ENCODE measurements at regions not wholly inside any gene's neighbourhood (a gene's known extent, or its start where the extent isn't known, plus 50 kb on each side); places are given as distances from the start of the nearest gene placed in this dataset.

DNA sequence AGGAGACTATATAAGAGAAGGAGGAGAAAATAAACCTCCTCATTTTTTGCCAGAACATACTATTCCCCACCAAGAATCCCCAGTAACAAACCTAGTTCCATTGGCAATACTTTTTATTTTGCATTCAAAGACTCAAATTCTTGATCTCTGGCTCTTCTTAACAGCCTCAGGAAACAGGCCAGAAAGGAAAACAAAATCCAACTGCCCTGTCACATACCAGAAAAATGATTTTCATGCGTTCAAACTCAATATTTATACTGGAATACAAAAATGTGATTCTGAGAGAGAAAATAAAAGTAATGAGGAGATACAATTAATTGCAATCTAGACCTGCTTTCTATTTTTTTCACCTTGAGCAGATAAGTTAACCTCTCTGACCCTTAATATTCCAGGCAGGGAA is 435.9 kb upstream of the AUTS2 start:
- no peak for DNase-seq (ENCODE audit: low read depth in 2 of 2, low spot score in 1 of 2)

DNA sequence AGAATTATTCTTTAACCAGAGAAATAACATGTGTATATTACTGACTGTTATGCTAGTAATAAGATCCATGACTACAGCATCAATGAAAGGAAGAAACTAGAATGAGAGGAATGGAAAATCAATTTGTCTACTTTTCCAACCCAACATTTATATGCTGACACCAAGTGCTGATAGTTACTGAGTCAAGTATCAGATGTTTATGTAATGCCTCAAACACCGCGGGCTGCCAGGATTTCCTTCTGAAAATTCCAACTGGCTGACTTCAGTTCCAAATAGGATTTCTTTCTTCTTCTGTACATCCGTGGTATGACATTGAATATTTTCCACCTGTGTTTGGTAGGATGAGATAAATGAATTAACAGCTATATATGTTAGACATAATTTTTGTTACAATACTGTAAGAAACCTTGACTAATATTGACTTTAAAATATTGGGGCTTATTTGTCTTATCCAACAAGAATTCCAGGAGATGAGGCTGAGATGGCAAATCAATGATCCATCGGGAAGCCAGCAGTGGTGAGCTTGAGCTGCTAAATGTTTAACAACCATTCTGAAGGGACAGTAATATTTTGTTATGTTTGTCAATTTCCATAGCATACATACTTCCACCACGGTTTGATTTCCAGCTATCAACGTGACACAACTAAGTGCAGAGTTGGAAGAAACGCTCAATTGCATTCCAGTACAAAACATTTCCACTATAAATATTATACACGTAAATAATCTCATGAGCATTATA is 435.2 kb upstream of the AUTS2 start:
- no peak for DNase-seq (ENCODE audit: low read depth in 2 of 2, low spot score in 1 of 2)

DNA sequence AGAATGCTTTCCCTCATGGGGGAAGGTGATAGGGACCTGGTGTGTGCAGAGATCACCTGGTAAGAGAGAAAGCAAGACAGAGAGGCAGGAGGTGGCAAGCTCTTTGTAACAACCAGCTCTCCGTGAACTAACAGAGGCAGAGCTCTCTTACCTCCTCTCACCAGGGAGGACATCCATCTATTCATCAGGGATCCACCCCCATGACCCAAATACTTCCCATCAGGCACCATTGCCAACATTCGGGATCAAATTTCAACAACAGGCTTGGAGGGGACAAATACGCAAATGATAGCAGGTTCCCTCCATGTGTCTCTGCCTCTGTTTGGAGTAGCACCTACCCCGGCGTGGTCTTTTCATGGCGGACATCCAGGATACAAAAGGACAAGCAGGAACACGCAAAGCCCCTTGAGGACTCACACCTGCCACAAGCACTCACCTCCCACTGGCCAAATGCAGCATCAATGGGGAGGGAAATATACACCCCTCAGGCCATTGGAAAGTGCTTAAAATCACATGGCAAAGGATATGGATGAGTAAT is 431.2 kb upstream of the AUTS2 start:
- DNase-seq (ENCODE audit: low read depth in 2 of 2, low spot score in 1 of 2), result no peak

DNA sequence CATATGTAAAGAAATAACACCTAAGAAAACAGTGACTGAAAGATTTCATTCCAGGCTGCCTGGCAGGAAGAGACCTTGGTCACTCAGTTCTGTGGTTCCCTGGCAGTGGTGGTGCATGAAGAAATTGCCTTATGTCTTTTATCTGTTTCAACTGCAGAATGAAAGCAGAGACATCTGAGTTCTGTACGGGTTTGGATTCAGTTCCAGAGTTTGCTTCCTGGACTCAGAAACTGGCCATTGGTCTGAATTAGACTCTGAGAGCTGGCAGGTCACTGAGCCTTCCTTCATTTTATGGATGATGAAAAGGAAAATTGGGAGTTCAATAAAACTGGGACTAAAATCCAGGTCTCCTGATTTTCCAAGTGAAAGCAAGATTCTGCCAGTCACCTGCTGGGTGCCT is 428.9 kb upstream of the AUTS2 start:
- no peak for DNase-seq (ENCODE audit: low read depth in 2 of 2, low spot score in 1 of 2)

DNA sequence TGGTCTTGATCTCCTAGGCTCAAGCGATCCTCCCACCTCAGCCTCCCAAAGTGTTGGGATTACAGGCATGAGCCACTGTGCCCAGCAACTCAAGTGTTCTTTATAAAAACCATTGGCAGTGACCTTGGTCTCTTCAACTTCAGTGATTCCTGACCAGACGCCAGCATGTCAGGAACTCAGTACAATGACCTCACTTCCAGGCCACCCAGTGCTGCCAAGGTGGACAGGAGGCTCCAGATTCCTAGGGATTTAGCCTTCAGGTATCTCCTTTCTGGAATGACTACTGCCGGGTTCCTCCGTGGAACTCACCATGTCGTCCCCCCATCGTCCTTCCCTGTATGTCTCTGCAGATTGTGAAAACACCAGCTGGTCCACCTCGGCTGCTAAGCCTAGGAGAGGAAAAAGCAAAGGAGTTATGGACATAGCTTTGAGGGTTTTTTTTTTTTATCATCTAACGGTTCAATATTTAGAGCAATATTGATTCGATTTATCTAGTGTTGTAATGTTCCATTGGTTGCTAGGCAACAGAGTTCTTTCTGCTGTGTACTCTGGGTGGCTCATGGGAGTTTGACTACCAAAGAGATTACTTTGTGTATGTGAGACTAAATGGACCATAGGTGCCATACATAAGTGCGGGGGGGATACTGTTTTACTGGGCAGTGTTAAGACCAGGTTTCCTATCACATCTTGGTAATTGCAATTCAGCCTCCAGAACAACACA is 425.8 kb upstream of the AUTS2 start:
- DNase-seq (ENCODE audit: low read depth in 2 of 2, low spot score in 1 of 2), result no peak

DNA sequence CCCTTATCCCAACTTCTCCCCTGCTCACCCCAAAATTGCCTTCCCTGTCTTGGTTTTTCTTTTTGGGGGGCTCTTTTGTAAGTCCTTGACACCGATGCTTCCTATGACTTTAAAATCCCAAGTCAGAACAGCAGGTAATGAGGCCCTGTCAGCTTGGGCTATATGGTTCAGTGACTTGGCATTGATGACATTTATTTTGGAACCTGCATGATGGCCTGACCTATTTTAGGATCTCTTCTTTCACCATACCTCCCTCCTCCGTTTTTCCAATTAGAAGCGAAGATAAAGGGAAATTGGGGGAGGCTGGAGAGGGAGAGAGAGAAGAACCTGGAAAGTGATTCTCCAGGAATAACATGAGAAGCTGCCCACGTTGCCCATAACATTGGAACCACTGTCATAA is 424.9 kb upstream of the AUTS2 start:
- no peak for DNase-seq (ENCODE audit: low read depth in 2 of 2, low spot score in 1 of 2)

DNA sequence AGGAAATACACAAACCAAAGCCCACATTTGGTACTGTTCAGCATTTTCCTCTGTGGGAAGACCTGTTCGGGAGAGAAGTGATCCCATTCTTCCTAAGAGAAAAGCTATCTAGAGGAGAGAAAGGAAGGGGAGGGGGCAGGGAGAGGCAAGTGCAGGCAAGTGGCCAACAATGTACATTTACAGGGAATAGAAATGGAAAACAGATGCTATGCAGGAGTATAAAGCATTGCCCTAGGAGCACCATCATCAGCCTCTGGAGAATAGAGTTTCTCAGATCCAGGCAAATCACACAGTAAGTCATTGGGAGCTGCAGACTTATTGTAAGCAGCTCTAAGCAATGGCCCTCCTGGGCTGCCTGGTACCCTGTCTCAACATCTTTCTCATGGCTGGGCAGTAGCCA is 424.4 kb upstream of the AUTS2 start:
- no peak for DNase-seq (ENCODE audit: low read depth in 2 of 2, low spot score in 1 of 2)

DNA sequence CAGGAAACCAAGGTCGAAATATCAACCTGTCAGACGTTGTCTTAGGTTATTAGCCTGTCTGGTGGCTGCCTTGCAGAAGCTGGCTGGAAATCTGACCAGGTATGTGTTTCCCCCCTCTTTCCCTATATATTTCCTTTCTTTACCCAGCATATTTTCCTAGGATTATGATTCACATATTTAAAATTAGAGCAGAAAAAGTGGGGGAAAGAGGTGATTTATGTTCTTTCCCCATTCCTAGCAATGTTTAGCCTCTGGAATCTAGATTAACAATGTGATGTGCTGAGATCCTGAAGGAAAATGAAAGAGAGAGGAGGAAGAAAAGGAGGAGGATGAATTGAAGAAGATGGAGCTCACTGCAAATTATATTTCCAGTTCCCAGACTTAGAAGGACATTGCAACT is 421.4 kb upstream of the AUTS2 start:
- DNase-seq (ENCODE audit: low read depth in 2 of 2, low spot score in 1 of 2), result no peak

DNA sequence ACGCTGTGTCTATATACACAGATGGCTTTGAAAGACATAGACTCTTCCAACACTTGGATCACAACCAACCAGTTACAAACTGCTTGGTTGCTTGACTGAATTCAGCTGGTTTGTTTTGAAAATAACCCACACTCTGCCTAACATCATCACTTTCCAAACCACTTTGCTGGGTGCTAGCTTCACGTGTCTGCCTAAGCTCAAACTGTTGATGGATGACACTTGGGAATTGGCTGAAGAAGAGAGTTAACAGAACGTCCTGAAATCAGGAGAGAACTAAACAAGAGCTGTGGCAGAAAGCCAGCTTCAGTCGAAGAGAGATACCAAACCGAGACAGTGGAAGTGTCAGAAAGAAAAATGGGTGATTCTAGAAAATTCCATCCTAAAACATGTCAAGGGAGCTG is 420.8 kb upstream of the AUTS2 start:
- no peak for DNase-seq (ENCODE audit: low read depth in 2 of 2, low spot score in 1 of 2)

DNA sequence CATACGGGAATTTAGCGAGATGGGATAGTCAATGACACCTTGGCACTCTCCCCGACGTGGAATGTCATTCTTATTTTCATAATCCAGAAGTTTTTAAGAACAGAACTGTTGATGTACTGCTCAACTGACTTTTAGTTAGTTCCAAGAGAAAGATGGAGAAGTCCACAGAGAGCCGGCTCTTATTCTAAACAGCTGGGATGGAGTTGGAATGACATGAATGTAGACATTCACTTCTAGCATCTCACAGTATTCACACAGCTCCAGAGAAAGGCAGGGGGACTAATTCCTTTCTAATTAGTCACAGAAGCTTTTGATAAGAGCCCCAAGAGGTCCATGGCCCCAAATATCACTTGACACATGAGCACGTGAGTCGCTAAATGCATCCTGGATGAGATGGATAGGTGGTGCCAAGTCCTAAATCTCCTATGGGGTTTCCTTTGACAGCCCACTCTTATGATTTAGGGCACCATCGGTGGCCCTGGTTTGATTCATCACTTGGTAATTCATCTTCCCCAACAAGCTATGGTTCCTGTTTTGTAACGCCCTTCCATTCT is 420.3 kb upstream of the AUTS2 start:
- no peak for DNase-seq (ENCODE audit: low read depth in 2 of 2, low spot score in 1 of 2)

DNA sequence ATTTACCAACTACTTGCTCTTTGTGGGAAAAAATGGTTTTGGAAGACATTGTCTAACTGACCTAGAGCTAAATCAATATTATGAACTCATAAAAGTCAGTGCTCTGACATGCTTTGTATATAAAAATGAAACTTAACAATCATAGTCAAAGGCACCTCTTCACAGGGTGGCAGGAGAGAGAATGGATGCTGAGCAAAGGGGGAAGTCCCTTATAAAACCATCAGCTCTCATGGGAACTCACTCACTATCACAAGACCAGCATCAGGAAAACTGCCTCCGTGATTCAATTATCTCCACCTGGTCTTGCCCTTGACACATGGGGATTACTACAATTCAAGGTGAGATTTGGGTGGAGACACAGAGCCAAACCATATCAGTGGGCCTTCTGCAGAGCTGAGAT is 417.6 kb upstream of the AUTS2 start:
- DNase-seq (ENCODE audit: low read depth in 2 of 2, low spot score in 1 of 2), result no peak

DNA sequence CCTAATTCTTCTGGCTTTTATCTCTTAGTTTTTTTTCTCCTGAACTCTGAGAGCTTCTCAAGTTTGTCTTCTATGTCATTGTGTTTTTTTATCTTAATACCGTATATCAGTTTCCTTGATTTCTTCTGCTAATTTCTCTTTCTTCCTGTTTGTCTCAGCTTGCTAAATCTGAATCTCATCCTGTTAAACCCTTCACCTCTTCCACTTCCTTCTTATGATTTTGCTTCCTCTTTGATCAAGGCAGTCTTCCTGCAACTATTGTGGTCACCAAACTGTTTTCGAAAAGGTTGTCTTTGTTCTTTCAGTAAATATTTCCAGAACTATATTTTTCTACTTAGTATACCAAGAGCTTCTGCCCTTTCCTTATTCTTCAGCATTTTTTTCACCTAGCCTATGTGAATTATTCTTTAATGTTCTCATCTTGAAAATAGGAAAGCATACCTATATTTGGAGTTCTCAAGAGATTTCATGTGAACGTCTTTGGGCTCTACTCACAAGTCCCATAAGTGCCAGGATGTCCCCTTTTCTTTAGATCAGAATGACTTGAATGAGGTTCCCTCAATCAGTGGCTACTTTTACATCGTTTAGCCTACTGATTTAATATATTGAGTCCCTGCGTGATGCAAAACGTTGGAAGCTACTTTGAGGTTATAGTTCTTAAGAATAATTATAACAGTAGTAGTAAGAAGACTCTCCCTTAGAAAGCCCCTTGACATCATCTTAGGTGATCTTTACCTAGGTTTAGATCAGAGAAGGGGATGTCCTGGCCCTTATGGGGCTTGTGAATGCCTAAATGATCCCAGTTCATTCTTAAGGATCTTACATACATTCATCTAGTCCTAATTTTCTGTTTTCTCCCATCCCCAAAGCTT is 415.4 kb upstream of the AUTS2 start:
- DNase-seq (ENCODE audit: low read depth in 2 of 2, low spot score in 1 of 2), result no peak

DNA sequence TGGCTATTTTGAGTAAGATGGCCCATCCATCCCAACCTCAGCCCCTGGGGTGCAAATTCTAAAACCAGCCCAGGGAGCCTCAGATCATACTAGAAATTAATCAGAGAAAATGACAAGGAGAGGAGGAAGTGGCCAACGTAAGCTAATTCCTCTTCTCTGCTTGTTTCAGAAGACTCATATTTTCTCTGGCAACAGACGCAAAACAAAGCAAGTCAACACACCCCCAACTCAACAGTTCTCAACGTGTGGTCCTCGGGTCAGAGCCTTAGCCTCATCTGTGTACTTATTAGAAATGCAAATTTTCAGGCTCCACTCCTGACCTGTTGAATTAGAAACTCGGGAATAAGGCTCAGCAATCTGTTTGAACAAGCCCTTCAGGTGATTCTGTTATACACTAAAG is 413.9 kb upstream of the AUTS2 start:
- DNase-seq (ENCODE audit: low read depth in 2 of 2, low spot score in 1 of 2), result no peak

DNA sequence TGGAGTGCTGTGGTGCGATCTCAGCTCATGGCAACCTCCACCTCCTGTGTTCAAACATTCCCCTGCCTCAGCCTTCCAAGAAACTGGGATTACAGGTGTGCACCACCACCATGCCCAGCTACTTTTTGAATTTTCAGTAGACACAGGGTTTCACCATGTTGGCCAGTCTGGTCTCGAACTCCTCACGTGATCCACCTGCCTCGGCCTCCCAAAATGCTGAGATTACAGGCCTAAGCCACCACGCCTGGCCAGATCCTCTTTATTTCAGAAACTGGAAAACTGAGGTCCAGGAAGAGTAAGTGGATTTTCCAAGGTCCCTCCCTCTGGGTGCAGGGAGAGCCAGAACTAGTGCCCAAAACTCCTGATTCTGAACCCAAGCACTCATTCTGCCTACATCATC is 413.1 kb upstream of the AUTS2 start:
- DNase-seq (ENCODE audit: low read depth in 2 of 2, low spot score in 1 of 2), result no peak

DNA sequence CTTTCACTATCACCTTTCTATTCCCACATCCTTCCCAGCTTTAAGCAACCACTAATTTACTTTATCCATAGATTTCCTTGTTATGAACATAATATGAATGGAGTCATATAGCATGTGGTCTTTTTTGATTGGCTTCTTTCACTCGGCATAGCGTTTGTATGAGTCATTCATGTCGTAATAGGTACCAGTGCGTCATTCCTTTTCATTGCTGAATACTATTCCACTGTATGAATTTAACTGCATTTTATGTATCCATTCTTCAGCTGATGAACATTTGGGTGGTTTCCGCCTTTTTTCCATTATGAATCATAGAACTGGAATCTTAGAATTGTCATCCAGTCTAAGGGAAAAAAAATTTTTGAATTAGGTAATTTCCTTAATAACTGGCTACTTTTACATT is 411.3 kb upstream of the AUTS2 start:
- no peak for DNase-seq (ENCODE audit: low read depth in 2 of 2, low spot score in 1 of 2)

DNA sequence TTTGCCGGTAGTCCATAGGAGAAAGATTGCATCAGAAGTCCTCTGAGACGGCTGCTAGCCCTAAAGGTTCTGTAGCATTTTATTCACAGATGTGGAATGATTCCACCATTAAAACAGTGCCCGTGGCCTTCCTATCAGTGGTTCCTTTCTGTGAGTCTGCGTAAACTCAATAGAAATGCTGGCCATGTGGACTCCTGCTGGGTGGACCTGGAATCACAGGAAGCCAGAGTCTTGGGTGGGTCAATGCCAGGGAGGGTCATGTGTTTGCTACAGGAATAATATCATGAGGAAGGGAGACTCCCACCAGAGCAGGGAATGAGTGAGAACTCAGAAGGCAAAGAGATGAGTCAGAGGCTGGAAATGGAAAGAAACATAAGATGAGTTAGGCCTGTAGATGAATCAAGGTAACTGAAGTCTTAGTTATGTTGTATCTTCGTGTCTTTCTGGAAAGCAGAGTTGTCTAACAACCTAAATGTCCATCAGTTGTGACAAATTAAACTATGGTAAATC is 410.4 kb upstream of the AUTS2 start:
- no peak for DNase-seq (ENCODE audit: low read depth in 2 of 2, low spot score in 1 of 2)

DNA sequence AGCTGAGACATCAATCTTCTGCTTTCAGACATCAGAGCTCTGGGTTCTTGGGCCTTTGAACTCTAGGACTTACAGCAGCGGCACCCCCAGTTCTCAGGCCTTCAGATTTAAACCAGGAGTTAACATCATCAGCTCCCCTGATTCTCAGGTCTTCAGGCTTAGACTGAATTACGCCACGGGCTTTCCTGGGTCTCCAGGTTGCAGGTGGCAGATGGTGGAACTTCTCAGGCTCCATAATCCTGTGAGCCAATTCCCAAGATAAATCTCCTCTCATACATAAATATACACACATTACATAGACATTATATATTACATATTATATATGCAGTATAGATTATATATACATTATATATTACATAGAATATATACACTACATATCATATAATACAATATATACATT is 408.9 kb upstream of the AUTS2 start:
- no peak for DNase-seq (ENCODE audit: low read depth in 2 of 2, low spot score in 1 of 2)

DNA sequence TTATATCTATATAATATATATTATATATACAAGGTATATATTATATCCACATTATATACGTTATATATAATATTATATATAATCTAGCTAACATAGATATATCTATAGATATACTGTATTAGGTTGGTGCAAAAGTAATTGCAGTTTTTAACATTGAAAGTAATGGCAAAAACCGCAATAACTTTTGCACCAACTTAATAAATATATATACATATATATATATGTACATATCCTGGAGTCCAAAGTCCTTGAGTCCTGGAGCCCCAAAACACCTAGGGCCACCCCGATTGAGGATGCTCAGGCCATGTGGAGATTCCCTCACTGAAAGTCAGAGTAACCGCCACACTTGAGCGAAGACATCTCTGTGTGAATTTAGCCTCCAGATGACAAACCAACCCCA is 408.2 kb upstream of the AUTS2 start:
- no peak for DNase-seq (ENCODE audit: low read depth in 2 of 2, low spot score in 1 of 2)

DNA sequence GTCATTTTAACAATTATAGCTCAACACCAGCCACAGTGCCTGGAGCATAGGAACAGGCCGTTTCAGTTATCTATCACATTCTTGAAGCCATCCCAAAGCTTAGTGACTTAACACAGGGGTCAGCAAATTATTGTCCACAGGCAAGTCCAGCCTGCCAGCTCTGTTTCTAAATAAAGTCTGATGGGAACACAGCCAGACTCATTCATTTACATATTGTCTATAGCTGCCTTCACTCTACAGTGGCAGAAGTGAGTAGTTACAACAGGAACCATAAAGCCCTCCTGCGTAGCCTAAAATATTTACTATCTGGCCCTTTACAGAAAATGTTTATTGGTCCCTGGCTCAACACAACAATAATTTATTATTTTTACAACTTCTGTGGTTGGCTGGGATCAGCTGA is 407.5 kb upstream of the AUTS2 start:
- no peak for DNase-seq (ENCODE audit: low read depth in 2 of 2, low spot score in 1 of 2)

DNA sequence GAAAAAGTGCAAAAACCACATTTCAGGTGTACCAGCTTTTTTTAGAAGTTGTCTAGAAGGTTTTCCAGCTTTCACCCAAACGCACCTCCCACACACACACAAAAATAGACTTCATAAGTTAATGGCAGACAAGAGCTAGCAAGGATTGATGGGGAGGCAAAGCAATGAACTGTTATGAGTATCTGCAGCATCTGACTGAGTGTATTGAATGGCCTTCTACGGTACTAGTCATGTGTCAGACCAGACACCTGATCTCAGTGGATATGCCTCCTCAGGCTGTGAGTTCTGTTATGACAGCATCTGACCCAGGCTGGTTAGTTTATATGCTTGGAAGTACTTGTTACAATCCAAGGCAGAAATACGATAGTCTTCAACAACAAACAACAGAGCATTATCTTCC is 406.1 kb upstream of the AUTS2 start:
- no peak for DNase-seq (ENCODE audit: low read depth in 2 of 2, low spot score in 1 of 2)

DNA sequence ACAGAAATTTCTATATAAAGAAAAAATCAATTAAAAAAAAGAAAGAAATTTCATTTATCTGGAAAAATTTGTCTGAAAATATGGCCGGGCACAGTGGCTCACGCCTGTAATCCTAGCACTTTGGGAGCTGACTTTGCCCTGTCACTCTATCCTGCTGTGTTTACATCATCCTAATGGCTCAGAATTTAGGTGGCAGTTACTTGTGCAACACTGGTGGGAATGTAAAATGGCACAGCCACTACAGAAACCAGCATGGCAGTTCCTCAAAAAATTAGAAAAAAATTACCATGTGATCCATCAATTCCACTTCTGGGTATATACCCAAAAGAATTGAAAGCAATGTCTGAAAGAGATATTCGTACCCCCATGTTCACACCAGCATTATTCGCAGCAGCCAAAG is 405.2 kb upstream of the AUTS2 start:
- DNase-seq (ENCODE audit: low read depth in 2 of 2, low spot score in 1 of 2), result no peak
